ENCODE measurements at regions not wholly inside any gene's neighbourhood (a gene's known extent, or its start where the extent isn't known, plus 50 kb on each side); places are given as distances from the start of the nearest gene placed in this dataset.
"Not testable (repeated sequence)": the region's sequence is repeated elsewhere in the genome, so short reads cannot be mapped to it uniquely, and the experiment has no call there.

DNA sequence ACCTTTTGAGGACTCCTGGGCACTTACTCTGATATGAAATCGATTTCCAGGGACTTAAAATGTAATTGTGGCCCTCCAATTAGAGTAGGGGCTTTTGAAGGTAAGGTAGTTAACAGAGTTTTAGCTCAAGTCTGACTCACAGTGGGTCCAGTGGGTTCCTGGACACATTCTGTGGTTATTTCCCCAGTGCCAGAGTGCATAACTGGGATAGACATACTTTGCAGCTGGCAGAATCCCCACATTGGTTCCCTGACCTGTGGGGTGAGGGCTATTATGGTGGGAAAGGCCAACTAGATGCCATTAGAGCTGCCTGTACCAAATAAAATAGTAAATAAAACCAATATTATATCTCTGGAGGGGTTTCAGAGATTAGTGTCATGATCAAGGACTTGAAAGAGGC is 243.8 kb upstream of the EPHA7 start:
- intact Hi-C loops (cut with micrococcal nuclease) = no loop called here
- Mint-ChIP-seq H3K27me3 (ENCODE audit: low read depth) (no peaks in the 10 kb centered on the region), H3K36me3 (ENCODE audit: low read depth) (no peaks in the 10 kb centered on the region), H3K4me1 (ENCODE audit: low read depth) (no peaks in the 10 kb centered on the region), H3K9me3 (peaks cover 7% of the 10 kb centered on the region), H3K4me3 (no peak overlapping the region), H3K27ac (no peak overlapping the region)
- DNase-seq = no peak
- CTCF ChIA-PET = no interaction called here

GRCh38 chr6:93654548-93654947 is 235.2 kb upstream of the EPHA7 start:
- Mint-ChIP-seq H3K4me1 (ENCODE audit: low read depth) (no peaks in the 10 kb centered on the region), H3K4me3 (no peak overlapping the region), H3K36me3 (ENCODE audit: low read depth) (no peaks in the 10 kb centered on the region), H3K27ac (no peak overlapping the region), H3K9me3 (peaks cover 7% of the 10 kb centered on the region), H3K27me3 (ENCODE audit: low read depth) (no peaks in the 10 kb centered on the region)
- DNase-seq = no peak
- CTCF ChIA-PET = no interaction called here
- intact Hi-C loops (cut with micrococcal nuclease) = no loop called here

DNA sequence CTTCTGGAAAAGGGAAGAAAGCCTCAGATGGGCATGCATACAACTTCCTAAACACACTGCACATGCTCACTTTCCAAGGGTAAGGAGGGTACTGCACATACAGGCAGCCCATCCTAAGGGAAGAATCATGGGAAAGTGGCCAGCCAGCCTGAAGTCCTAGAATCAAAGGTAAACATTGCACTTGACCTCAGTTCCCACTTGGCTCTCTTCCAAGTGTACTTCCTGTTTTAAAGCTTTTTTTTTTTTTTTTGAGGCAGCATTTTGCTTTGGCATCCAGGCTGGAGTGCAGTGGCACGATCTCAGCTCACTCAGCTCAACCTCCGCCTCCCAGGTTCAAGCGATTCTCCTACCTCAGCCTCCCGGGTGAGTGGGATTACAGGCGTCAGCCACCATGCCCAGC is 225.3 kb upstream of the EPHA7 start:
- H3K4me3 Mint-ChIP-seq = no peak overlapping the region
- CTCF ChIA-PET = no interaction called here
- intact Hi-C loops (cut with micrococcal nuclease) = no loop called here
- no peak overlapping the region for H3K27ac Mint-ChIP-seq
- H3K9me3 Mint-ChIP-seq = peaks cover 3% of the 10 kb centered on the region
- H3K36me3 Mint-ChIP-seq (ENCODE audit: low read depth) = no peaks in the 10 kb centered on the region
- no peaks in the 10 kb centered on the region for H3K4me1 Mint-ChIP-seq (ENCODE audit: low read depth)
- no peaks in the 10 kb centered on the region for H3K27me3 Mint-ChIP-seq (ENCODE audit: low read depth)
- no peak for DNase-seq

DNA sequence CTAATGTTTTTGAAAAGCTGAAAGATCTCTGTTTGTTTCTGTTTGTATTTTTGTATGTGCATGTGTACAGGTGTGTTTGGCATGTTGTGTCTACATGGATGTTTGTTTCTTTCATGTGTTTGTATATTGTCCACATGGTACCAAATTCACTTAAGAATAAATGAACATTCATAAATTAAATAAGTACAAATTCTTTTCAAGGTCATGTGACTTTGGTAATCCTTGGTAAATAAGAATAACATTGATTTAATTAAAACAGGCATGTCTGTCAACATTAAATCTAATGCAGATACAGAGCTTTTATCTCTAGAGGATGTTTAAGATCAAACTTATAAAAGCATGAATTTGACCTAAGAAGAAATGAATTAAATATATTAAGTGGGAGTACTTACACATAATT is 219.8 kb upstream of the EPHA7 start:
- H3K36me3 Mint-ChIP-seq (ENCODE audit: low read depth) = no peaks in the 10 kb centered on the region
- H3K4me1 Mint-ChIP-seq (ENCODE audit: low read depth) = no peaks in the 10 kb centered on the region
- peaks cover 1% of the 10 kb centered on the region for H3K9me3 Mint-ChIP-seq
- intact Hi-C loops (cut with micrococcal nuclease) = no loop called here
- no peak for DNase-seq
- no peak overlapping the region for H3K4me3 Mint-ChIP-seq
- H3K27ac Mint-ChIP-seq = no peak overlapping the region
- no peaks in the 10 kb centered on the region for H3K27me3 Mint-ChIP-seq (ENCODE audit: low read depth)
- CTCF ChIA-PET = no interaction called here

DNA sequence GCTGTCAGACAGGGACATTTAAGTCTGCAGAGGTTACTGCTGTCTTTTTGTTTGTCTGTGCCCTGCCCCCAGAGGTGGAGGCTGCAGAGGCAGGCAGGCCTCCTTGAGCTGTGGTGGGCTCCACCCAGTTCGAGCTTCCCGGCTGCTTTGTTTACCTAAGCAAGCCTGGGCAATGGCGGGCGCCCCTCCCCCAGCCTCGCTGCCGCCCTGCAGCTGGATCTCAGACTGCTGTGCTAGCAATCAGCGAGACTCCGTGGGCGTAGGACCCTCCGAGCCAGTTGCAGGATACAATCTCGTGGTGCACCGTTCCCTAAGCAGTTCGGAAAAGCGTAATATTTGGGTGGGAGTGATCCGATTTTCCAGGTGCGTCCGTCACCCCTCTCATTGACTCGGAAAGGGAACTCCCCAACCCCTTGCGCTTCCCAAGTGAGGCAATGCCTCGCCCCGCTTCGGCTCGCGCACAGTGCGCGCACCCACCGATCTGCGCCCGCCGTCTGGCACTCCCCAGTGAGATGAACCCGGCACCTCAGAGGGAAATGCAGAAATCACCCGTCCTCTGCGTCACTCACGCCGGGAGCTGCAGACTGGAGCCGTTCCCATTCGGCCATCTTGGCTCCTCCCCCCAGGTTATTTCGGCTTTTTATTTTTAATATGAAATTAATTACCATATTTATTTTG is 217.8 kb upstream of the EPHA7 start:
- H3K27me3 Mint-ChIP-seq (ENCODE audit: low read depth); H3K9me3 Mint-ChIP-seq; DNase-seq; CTCF ChIA-PET; H3K4me3 Mint-ChIP-seq; H3K27ac Mint-ChIP-seq; H3K4me1 Mint-ChIP-seq (ENCODE audit: low read depth); H3K36me3 Mint-ChIP-seq (ENCODE audit: low read depth); intact Hi-C loops (cut with micrococcal nuclease): not testable (repeated sequence)

- CTCF ChIA-PET = no interaction called here
- Mint-ChIP-seq H3K27ac (no peak overlapping the region), H3K36me3 (ENCODE audit: low read depth) (no peaks in the 10 kb centered on the region), H3K27me3 (ENCODE audit: low read depth) (no peaks in the 10 kb centered on the region), H3K9me3 (peaks cover 8% of the 10 kb centered on the region), H3K4me3 (no peak overlapping the region), H3K4me1 (ENCODE audit: low read depth) (no peaks in the 10 kb centered on the region)
- no peak for DNase-seq
- intact Hi-C loops (cut with micrococcal nuclease) = no loop called here
Observed at GRCh38 chr6:93624408-93624807, 205.0 kb upstream of the EPHA7 start.

DNA sequence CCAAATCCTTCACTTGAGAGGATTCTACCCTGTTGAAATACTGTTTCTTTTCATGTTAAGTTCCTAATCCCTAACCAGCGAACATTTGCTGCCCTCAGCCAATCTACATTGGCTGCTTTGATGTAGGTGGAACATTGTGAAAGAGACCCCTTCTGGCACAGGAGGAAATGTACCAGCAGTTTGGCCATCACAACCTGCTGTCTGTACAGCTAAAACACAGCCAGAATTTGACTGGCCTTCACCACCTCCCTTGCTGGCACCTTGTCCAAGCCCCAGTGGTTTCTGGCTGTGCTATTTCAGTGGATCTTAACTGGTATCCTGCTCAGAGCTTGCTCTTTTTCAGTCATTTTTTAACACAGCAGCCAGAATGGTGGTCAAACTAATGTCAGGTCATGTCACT is 202.1 kb upstream of the EPHA7 start:
- CTCF ChIA-PET = no interaction called here
- intact Hi-C loops (cut with micrococcal nuclease) = no loop called here
- no peak for DNase-seq
- no peaks in the 10 kb centered on the region for H3K27me3 Mint-ChIP-seq (ENCODE audit: low read depth)
- H3K4me1 Mint-ChIP-seq (ENCODE audit: low read depth) = no peaks in the 10 kb centered on the region
- no peak overlapping the region for H3K4me3 Mint-ChIP-seq
- H3K36me3 Mint-ChIP-seq (ENCODE audit: low read depth) = no peaks in the 10 kb centered on the region
- no peak overlapping the region for H3K27ac Mint-ChIP-seq
- peaks cover 8% of the 10 kb centered on the region for H3K9me3 Mint-ChIP-seq

DNA sequence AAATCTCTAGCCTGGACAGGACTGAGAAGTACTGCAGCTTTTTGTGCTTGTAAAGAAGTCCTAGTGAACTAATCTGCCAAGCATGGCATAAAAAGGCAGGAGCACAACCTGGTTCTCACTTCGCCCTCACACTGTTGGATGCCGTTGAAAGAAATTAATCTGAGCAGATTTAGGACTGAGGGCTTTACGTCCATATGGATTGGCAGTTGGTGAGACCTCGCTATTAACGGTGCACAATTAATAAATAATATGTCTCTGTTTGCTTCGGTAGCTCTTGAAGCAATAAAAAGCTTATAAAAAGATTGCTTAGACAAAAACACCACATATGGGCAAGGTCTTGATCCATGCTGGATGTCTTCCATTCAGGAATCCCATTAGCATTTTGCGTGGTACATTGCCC is 185.6 kb upstream of the EPHA7 start:
- Mint-ChIP-seq H3K9me3 (no peaks in the 10 kb centered on the region), H3K27me3 (ENCODE audit: low read depth) (no peaks in the 10 kb centered on the region), H3K4me1 (ENCODE audit: low read depth) (no peaks in the 10 kb centered on the region), H3K27ac (no peak overlapping the region), H3K4me3 (no peak overlapping the region), H3K36me3 (ENCODE audit: low read depth) (no peaks in the 10 kb centered on the region)
- CTCF ChIA-PET = no interaction called here
- intact Hi-C loops (cut with micrococcal nuclease) = no loop called here
- DNase-seq = no peak

DNA sequence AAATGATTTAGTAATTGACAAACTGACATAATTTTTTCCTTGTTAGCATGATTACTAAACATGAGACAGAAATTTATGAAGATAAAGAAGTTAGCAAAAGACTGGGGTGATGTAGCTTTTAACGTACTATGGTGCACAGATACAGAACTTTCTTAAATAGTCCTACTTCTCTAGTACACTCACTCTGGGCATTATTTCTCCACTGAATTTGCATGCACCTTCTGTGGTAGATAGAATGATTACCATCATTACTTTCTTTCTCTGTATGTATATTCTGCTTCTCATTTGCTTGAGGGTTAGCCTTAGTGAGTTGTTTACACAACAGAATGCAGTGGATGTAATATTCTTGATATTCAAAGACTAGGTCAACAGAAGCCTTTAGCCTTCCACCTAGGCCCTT is 173.1 kb upstream of the EPHA7 start:
- no peaks in the 10 kb centered on the region for H3K36me3 Mint-ChIP-seq (ENCODE audit: low read depth)
- intact Hi-C loops (cut with micrococcal nuclease) = no loop called here
- no peaks in the 10 kb centered on the region for H3K4me1 Mint-ChIP-seq (ENCODE audit: low read depth)

GRCh38 chr6:93586306-93586705 is 166.9 kb upstream of the EPHA7 start:
- H3K27me3 Mint-ChIP-seq (ENCODE audit: low read depth) = no peaks in the 10 kb centered on the region
- intact Hi-C loops (cut with micrococcal nuclease) = no loop called here
- CTCF ChIA-PET = no interaction called here
- no peaks in the 10 kb centered on the region for H3K4me1 Mint-ChIP-seq (ENCODE audit: low read depth)
- H3K27ac Mint-ChIP-seq = no peak overlapping the region
- H3K36me3 Mint-ChIP-seq (ENCODE audit: low read depth) = no peaks in the 10 kb centered on the region
- H3K9me3 Mint-ChIP-seq = peaks cover 3% of the 10 kb centered on the region
- DNase-seq = no peak
- H3K4me3 Mint-ChIP-seq = no peak overlapping the region

More for the DNA sequence above, 173.1 kb upstream of the EPHA7 start:
- no peaks in the 10 kb centered on the region for H3K27me3 Mint-ChIP-seq (ENCODE audit: low read depth)
- H3K9me3 Mint-ChIP-seq = no peaks in the 10 kb centered on the region
- no peak overlapping the region for H3K27ac Mint-ChIP-seq
- DNase-seq = no peak
- CTCF ChIA-PET = no interaction called here
- H3K4me3 Mint-ChIP-seq = no peak overlapping the region

GRCh38 chr6:93584300-93584699 is 164.9 kb upstream of the EPHA7 start:
- intact Hi-C loops (cut with micrococcal nuclease) = no loop called here
- H3K4me1 Mint-ChIP-seq (ENCODE audit: low read depth) = no peaks in the 10 kb centered on the region
- no peak overlapping the region for H3K27ac Mint-ChIP-seq
- CTCF ChIA-PET = no interaction called here
- no peak overlapping the region for H3K4me3 Mint-ChIP-seq
- DNase-seq = no peak
- H3K36me3 Mint-ChIP-seq (ENCODE audit: low read depth) = no peaks in the 10 kb centered on the region
- H3K9me3 Mint-ChIP-seq = peaks cover 3% of the 10 kb centered on the region
- H3K27me3 Mint-ChIP-seq (ENCODE audit: low read depth) = no peaks in the 10 kb centered on the region

- Mint-ChIP-seq H3K9me3 (peaks cover 2% of the 10 kb centered on the region), H3K4me3 (no peak overlapping the region), H3K27ac (no peak overlapping the region), H3K4me1 (ENCODE audit: low read depth) (no peaks in the 10 kb centered on the region), H3K36me3 (ENCODE audit: low read depth) (no peaks in the 10 kb centered on the region), H3K27me3 (ENCODE audit: low read depth) (no peaks in the 10 kb centered on the region)
- no peak for DNase-seq
- intact Hi-C loops (cut with micrococcal nuclease) = no loop called here
- CTCF ChIA-PET = no interaction called here
Observed at GRCh38 chr6:93581371-93581770, 162.0 kb upstream of the EPHA7 start.

DNA sequence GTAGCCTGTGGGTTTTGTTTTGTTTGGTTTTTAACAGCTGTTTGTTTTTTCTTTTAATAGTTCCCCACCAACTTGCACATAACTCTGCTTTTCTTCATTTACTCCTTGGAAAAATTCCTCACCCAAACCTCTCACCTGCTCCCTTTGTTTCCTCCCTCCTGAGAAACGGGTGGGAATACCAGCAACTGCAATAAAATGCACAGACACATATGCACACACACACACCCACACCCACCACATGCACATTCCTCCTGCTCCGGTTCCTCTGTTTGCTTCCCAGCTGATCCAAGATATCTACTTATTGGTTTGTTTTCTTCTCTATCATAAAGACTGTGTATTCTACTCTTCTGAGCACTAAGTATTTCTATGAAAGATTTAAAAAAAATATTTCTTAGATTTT is 161.1 kb upstream of the EPHA7 start:
- H3K36me3 Mint-ChIP-seq (ENCODE audit: low read depth) = no peaks in the 10 kb centered on the region
- no peaks in the 10 kb centered on the region for H3K27me3 Mint-ChIP-seq (ENCODE audit: low read depth)
- CTCF ChIA-PET = no interaction called here
- no peaks in the 10 kb centered on the region for H3K4me1 Mint-ChIP-seq (ENCODE audit: low read depth)
- no peak for DNase-seq
- H3K27ac Mint-ChIP-seq = no peak overlapping the region
- H3K9me3 Mint-ChIP-seq = no peaks in the 10 kb centered on the region
- intact Hi-C loops (cut with micrococcal nuclease) = no loop called here
- no peak overlapping the region for H3K4me3 Mint-ChIP-seq
